ENCODE measurements at regions not wholly inside any gene's neighbourhood (a gene's known extent, or its start where the extent isn't known, plus 50 kb on each side); places are given as distances from the start of the nearest gene placed in this dataset.
A peak's percentile ranks its signal among the peaks of the same experiment; 100 is the strongest.
"Not testable (repeated sequence)": the region's sequence is repeated elsewhere in the genome, so short reads cannot be mapped to it uniquely, and the experiment has no call there.

DNA sequence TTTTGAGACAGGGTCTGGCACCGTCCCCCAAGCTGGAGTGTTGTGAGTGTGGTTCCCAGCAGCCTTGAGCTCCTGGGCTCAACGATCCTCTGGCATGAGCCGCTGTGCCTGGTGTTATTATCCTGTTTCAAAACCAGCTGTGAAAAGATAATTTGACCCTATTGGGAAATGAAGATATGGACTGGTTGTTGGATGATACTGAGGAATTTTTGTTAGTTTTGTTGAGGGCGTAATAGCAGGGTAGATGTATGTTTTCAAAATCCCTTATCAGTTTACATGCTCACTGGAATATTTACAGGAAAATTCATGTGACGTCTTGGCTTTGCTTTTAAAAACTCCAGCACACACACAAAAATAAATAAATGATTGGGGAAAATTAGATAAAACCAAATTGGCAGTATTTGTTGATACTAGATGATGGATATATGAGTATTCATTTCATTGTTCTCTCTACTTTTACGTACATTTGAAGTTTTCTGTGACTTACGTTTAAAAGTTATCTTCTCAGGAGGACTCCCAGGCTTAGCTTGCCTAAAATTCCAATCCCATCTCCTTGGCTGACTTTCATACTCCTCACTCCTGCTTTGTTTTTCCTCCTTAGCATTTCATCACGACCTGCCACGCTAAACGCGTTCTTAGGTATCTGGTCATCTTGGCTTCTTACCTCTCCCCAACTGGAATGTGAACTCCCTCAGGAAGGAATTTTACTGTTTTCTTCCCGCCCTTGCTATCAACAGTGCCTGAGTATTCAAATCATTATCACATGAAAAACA is 56.8 kb upstream of the TFRC start:
- Histone ChIP-seq H3K4me1 (ENCODE audit: control insufficient read depth, insufficient read depth, low read length) (no peaks in the 10 kb centered on the region), H3K4me3 (ENCODE audit: low read depth, low read length) (no peak overlapping the region), H3K9me3 (ENCODE audit: control insufficient read depth, insufficient read depth, low read depth, low read length) (no peaks in the 10 kb centered on the region), H3K36me3 (ENCODE audit: control insufficient read depth in 2 of 2, insufficient read depth in 1 of 2, low read length in 2 of 2) (no peaks in the 10 kb centered on the region), H3K27ac (ENCODE audit: extremely low read depth, low read depth, low read length) (no peak overlapping the region)
- POLR2A ChIA-PET = interaction anchor here (0.5 to 0.6 kb wide), 2 partner anchors 34 to 266 kb away, joined by 3 to 5 read pairs; no protein-coding TSS in a partner anchor
- CTCF ChIA-PET = no interaction called here
- TF ChIP-seq, protein P1, sequence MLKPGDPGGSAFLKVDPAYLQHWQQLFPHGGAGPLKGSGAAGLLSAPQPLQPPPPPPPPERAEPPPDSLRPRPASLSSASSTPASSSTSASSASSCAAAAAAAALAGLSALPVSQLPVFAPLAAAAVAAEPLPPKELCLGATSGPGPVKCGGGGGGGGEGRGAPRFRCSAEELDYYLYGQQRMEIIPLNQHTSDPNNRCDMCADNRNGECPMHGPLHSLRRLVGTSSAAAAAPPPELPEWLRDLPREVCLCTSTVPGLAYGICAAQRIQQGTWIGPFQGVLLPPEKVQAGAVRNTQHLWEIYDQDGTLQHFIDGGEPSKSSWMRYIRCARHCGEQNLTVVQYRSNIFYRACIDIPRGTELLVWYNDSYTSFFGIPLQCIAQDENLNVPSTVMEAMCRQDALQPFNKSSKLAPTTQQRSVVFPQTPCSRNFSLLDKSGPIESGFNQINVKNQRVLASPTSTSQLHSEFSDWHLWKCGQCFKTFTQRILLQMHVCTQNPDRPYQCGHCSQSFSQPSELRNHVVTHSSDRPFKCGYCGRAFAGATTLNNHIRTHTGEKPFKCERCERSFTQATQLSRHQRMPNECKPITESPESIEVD (tag by site-specific recombination; IDR thresholded peaks at IDR 0.05) = peak; percentile 75
- TF ChIP-seq FEZF1 (tag by site-specific recombination; IDR thresholded peaks at IDR 0.05) = no peak
- TF ChIP-seq PRDM1 (tag by site-specific recombination; IDR thresholded peaks at IDR 0.05) = 0 out of 2 replicates have a peak, but pooled peaks have one; percentile 19
- peak; percentile 25; the same call in 1 of the 2 replicates for TF ChIP-seq IKZF3 (tag by site-specific recombination; IDR thresholded peaks at IDR 0.05)
- 0 out of 2 replicates have a peak, but pooled peaks have one; percentile 25 for TF ChIP-seq ZNF335 (tag by site-specific recombination; conservative IDR thresholded peaks at IDR 0.05)
- TF ChIP-seq ZNF600 (tag by site-specific recombination; IDR thresholded peaks at IDR 0.05) = 0 out of 2 replicates have a peak, but pooled peaks have one; percentile 16
- no peak for TF ChIP-seq GLIS1 (tag by site-specific recombination; IDR thresholded peaks at IDR 0.05)

GRCh38 chr3:196136640-196136989 is 54.7 kb upstream of the TFRC start:
- H3K4me3 ChIP-seq (ENCODE audit: low read depth, low read length); POLR2A ChIA-PET; CTCF ChIA-PET: not testable (repeated sequence)

GRCh38 chr3:196135693-196136639 is 54.1 kb upstream of the TFRC start:
- Histone ChIP-seq H3K27ac (ENCODE audit: extremely low read depth, low read depth, low read length) (no peak overlapping the region), H3K9me3 (ENCODE audit: control insufficient read depth, insufficient read depth, low read depth, low read length) (no peaks in the 10 kb centered on the region), H3K4me1 (ENCODE audit: control insufficient read depth, insufficient read depth, low read length) (no peaks in the 10 kb centered on the region), H3K4me3 (ENCODE audit: low read depth, low read length) (no peak overlapping the region), H3K36me3 (ENCODE audit: control insufficient read depth in 2 of 2, insufficient read depth in 1 of 2, low read length in 2 of 2) (no peaks in the 10 kb centered on the region)
- ChIA-PET POLR2A (no interaction called here), CTCF (interaction anchor here (0.5 kb wide), 1 partner anchor 52 kb away, joined by 3 read pairs; no protein-coding TSS in a partner anchor)
- TF ChIP-seq, protein P1 (tag by site-specific recombination; IDR thresholded peaks at IDR 0.05) = peak; percentile 8; the same call in 1 of the 2 replicates
- TF ChIP-seq, protein P2, sequence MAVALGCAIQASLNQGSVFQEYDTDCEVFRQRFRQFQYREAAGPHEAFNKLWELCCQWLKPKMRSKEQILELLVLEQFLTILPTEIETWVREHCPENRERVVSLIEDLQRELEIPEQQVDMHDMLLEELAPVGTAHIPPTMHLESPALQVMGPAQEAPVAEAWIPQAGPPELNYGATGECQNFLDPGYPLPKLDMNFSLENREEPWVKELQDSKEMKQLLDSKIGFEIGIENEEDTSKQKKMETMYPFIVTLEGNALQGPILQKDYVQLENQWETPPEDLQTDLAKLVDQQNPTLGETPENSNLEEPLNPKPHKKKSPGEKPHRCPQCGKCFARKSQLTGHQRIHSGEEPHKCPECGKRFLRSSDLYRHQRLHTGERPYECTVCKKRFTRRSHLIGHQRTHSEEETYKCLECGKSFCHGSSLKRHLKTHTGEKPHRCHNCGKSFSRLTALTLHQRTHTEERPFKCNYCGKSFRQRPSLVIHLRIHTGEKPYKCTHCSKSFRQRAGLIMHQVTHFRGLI (tag by site-specific recombination; IDR thresholded peaks at IDR 0.05) = peak; percentile 26; the same call in 1 of the 2 replicates
- TF ChIP-seq GLIS2 (tag by site-specific recombination; IDR thresholded peaks at IDR 0.05) = 0 out of 2 replicates have a peak, but pooled peaks have one; percentile 15
- TF ChIP-seq IKZF3 (tag by site-specific recombination; IDR thresholded peaks at IDR 0.05) = no peak
- peak; percentile 83 for TF ChIP-seq ZIC2 (tag by site-specific recombination; IDR thresholded peaks at IDR 0.05)
- no peak for TF ChIP-seq ZNF624 (tag by site-specific recombination; IDR thresholded peaks at IDR 0.05)
- TF ChIP-seq ZNF133 (tag by site-specific recombination; IDR thresholded peaks at IDR 0.05) = no peak
- TF ChIP-seq TSHZ1 (tag by site-specific recombination; IDR thresholded peaks at IDR 0.05; ENCODE audit: borderline replicate concordance) = no peak
- TF ChIP-seq ZNF433 (tag by site-specific recombination; IDR thresholded peaks at IDR 0.05; ENCODE audit: low read depth) = no peak

More at GRCh38 chr3:196136640-196136989, 54.7 kb upstream of the TFRC start:
- not testable (repeated sequence) for H3K4me1 ChIP-seq (ENCODE audit: control insufficient read depth, insufficient read depth, low read length); H3K9me3 ChIP-seq (ENCODE audit: control insufficient read depth, insufficient read depth, low read depth, low read length); H3K27ac ChIP-seq (ENCODE audit: extremely low read depth, low read depth, low read length); H3K36me3 ChIP-seq (ENCODE audit: control insufficient read depth in 2 of 2, insufficient read depth in 1 of 2, low read length in 2 of 2)

All from HEK293 (cell line).